Gastrocnemius medialis (tissue), 4 donors: ENCODE measurements at regions not wholly inside any gene's neighbourhood (a gene's known extent, or its start where the extent isn't known, plus 50 kb on each side); places are given as distances from the start of the nearest gene placed in this dataset.
"Not testable (repeated sequence)": the region's sequence is repeated elsewhere in the genome, so short reads cannot be mapped to it uniquely, and the experiment has no call there.

Experiments
- ATAC-seq, 2 donors: fragments of 150-250 bp; one replicate each; pipeline ENCODE4 v1.9.1; 2016
- DNase-seq, 2 donors: peaks; one replicate each; pipeline ENCODE4 v3.0.0-alpha.2; 2019
- H3K27ac ChIP-seq, 4 donors: fragments of 200-600 bp; sonication (generic); 1 replicate in 1 of 4; 2 replicates in 3 of 4; pipeline ENCODE4 v1.5.1; 2016 to 2018; ENCODE audit warnings: mild to moderate bottlenecking in 2 of 4, moderate library complexity in 1 of 4
- H3K27me3 ChIP-seq, 3 donors: fragments of 200-600 bp; sonication (generic) in 2 of 3; 1 replicate in 1 of 3; 2 replicates in 2 of 3; pipeline versions ENCODE4 v1.5.1 to v1.6.0; 2016 to 2019; ENCODE audit warnings: mild to moderate bottlenecking in 1 of 3, moderate library complexity in 1 of 3
- H3K36me3 ChIP-seq, 2 donors: fragments of 200-600 bp; sonication (generic) in 1 of 2; one replicate each; pipeline ENCODE4 v1.5.1; 2017 to 2018
- H3K4me1 ChIP-seq, 2 donors: fragments of 200-600 bp; sonication (generic) in 1 of 2; one replicate each; pipeline ENCODE4 v1.5.1; 2016 to 2017; ENCODE audit warnings: mild to moderate bottlenecking in 2 of 2
- H3K4me3 ChIP-seq, 4 donors: fragments of 200-600 bp; sonication (generic) in 3 of 4; 1 replicate in 1 of 4; 2 replicates in 3 of 4; pipeline ENCODE4 v1.5.1; 2016 to 2019; ENCODE audit warnings: mild to moderate bottlenecking in 2 of 4
- H3K9me3 ChIP-seq, 3 donors: fragments of 200-600 bp; sonication (generic) in 2 of 3; 1 replicate in 1 of 3; 2 replicates in 2 of 3; pipeline ENCODE4 v1.5.1; 2016 to 2019
- POLR2A ChIP-seq, 2 donors: fragments of 450-650 bp; IDR thresholded peaks; one replicate each; pipeline ENCODE4 v1.6.1; 2017; ENCODE audit warnings: antibody characterized with exemption in 2 of 2, mild to moderate bottlenecking in 2 of 2, moderate library complexity in 2 of 2
- in situ Hi-C, 4 donors: fragments of 200-750 bp; cut with MboI; loops; one replicate each; pipeline versions ENCODE4 v1.15.0 to v1.8.0; 2017; ENCODE audit warnings: low sequenced_read_pairs in 4 of 4
- intact Hi-C: fragments of 100-400 bp; cut with DNase I; formaldehyde crosslinking; loops from one replicate; pipeline ENCODE4 v1.15.1; 2023; ENCODE audit warnings: low total_unique reads
- TF ChIP-seq, protein P1 (sequence below), 5 experiments: fragments of 450-650 bp in 3 of 5; fragments of 200-600 bp in 2 of 5; sonication (generic) in 2 of 5; IDR thresholded peaks in 4 of 5; conservative IDR thresholded peaks in 1 of 5; 1 replicate in 4 of 5; 2 replicates in 1 of 5; pipeline ENCODE4 v1.5.1; 2016 to 2019; ENCODE audit warnings: antibody characterized with exemption in 5 of 5, mild to moderate bottlenecking in 3 of 5, moderate library complexity in 3 of 5

DNA sequence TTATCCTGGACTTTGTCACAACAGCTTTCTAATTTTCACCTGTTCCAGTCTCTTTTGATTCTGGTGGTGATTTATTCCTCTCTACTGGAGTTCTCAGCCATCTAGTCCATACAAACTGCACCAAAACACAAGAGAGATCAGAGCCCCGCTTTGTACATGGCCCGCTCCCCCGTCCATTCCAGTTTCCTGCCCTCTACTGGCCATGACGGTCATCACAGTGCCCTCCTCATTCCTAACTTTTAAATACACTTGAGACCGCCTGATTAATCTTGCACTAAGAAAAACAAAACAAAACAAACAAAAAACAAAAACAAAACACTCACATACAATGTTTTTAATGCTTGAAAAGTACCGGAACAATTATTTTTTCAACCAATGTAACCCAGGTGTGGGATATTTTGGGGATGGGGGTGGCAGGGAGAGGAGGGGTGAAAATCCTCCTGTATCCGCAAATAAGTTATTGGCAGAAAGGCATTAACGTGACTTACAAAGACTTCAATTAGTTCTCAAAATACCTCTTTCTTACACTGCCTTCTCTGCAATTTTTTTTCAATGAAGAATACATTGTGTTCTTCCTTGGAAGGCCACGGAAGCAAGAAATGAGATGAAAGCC, 84.8 kb upstream of the PAM start:
- Histone ChIP-seq H3K36me3 (no peaks in the 10 kb centered on the region), H3K27me3 (peaks cover 0 to 4% (median 0%) of the 10 kb centered on the region in 3 donors), H3K4me1 (no peaks in the 10 kb centered on the region), H3K27ac (no peak overlapping the region), H3K4me3 (no peak overlapping the region), H3K9me3 (no peaks in the 10 kb centered on the region)
- DNase-seq: no peak
- in situ Hi-C loops (no loop called here), intact Hi-C loops (no loop called here)
- ATAC-seq: no peak
- no peak for TF ChIP-seq POLR2A (IDR thresholded peaks at IDR 0.05)
- TF ChIP-seq, protein P1, sequence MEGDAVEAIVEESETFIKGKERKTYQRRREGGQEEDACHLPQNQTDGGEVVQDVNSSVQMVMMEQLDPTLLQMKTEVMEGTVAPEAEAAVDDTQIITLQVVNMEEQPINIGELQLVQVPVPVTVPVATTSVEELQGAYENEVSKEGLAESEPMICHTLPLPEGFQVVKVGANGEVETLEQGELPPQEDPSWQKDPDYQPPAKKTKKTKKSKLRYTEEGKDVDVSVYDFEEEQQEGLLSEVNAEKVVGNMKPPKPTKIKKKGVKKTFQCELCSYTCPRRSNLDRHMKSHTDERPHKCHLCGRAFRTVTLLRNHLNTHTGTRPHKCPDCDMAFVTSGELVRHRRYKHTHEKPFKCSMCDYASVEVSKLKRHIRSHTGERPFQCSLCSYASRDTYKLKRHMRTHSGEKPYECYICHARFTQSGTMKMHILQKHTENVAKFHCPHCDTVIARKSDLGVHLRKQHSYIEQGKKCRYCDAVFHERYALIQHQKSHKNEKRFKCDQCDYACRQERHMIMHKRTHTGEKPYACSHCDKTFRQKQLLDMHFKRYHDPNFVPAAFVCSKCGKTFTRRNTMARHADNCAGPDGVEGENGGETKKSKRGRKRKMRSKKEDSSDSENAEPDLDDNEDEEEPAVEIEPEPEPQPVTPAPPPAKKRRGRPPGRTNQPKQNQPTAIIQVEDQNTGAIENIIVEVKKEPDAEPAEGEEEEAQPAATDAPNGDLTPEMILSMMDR (IDR thresholded peaks at IDR 0.05 in 4 of 5, conservative IDR thresholded peaks at IDR 0.05 in 1 of 5): peak in 1 of 5 experiments; percentile 18

DNA sequence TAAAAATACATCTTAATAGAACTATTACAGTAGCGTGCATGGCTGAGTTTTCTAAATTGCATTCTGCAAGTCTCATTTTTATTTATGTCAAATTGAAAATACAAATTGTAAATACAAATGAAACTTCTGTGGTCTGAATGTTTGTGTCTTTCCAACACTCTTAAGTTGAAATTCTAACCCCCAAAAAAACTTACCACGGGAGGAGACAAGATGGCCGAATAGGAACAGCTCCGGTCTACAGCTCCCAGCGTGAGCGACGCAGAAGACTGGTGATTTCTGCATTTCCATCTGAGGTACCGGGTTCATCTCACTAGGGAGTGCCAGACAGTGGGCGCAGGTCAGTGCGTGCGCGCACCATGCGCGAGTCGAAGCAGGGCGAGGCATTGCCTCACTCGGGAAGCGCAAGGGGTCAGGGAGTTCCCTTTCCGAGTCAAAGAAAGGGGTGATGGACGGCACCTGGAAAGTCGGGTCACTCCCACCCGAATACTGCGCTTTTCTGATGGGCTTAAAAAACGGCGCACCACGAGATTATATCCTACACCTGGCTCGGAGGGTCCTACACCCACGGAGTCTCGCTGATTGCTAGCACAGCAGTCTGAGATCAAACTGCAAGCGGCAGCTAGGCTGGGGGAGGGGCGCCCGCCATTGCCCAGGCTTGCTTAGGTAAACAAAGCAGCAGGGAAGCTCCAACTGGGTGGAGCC, 83.9 kb upstream of the PAM start:
- H3K4me1 ChIP-seq, ATAC-seq, DNase-seq, H3K4me3 ChIP-seq, intact Hi-C loops, in situ Hi-C loops, H3K36me3 ChIP-seq, H3K27ac ChIP-seq, H3K27me3 ChIP-seq, H3K9me3 ChIP-seq: not testable (repeated sequence)

DNA sequence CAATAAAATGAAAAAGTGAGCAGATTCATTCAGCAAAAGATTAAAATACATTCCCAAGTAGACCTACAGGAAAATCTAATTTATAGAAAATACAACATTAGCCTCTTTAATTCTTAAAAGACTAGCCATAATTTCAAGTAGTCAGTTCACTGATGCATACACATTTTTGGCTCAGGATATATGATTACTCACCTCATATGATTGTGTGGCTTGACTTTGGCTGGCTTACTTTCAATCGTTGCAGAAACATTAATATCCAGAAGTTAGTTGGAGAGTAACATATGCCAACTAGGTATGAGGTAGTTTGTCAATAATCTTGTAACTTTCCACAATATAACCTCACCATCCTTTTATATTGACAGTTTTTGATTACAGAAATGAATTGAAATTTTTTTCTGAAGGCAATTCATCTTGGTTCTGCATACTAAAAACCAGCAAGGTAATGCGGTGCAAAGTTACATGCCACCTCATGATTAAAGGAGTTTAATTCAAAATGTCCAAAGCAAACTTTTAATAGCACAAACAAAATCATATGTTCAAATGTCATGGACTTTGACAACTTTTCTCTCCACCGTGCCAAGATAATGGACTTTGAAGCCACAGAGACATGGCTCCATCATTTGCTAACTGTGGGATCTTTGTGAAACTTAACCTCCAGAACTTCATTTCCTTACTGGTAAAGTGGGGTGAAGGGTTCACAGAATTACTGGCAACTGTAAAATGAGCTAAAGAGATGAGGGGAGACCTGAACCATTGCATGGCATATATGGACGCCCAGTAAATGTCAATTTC, 76.6 kb upstream of the PAM start:
- intact Hi-C loops: no loop called here
- no peak for DNase-seq
- in situ Hi-C loops: loop anchor here in 3 of 4 donors (25.0 kb wide), 2 partner anchors 359 to 459 kb away; no protein-coding TSS in a partner anchor
- H3K27ac ChIP-seq: no peak overlapping the region
- no peak for ATAC-seq
- H3K27me3 ChIP-seq: no peaks in the 10 kb centered on the region
- H3K4me1 ChIP-seq: no peaks in the 10 kb centered on the region
- TF ChIP-seq, protein P1 (IDR thresholded peaks at IDR 0.05 in 4 of 5, conservative IDR thresholded peaks at IDR 0.05 in 1 of 5): no peak
- TF ChIP-seq POLR2A (IDR thresholded peaks at IDR 0.05): no peak
- no peak overlapping the region for H3K4me3 ChIP-seq
- H3K9me3 ChIP-seq: no peaks in the 10 kb centered on the region
- no peaks in the 10 kb centered on the region for H3K36me3 ChIP-seq

DNA sequence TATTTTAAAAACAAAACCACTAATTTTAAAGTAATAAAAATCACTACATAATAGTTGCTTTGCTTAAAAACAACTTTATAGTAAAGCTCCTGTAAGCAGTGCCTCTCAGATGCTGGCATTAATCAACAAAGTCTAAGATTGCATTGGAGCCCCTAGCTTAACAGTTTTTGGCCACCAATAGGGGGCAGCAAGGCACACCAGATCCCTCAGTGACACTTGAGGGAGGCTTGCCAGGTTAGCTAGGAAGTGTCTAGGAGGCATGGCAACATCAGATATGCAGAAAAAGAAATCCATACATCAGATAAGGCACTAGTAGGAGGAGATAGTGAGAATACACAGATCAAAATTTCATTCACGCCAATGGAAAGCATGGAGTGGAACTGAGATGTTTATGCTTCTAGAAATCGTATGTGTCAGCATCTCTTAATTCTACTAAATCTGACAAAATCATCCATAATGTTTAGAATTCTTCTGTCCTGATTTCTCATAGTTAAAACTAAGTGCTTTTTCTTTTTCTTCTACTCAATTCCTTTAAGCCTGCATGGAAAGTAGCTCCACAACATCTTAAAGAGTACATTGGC, 73.6 kb upstream of the PAM start:
- intact Hi-C loops: loop anchor here (10.0 kb wide), 1 partner anchor 97 kb away; no protein-coding TSS in a partner anchor
- Histone ChIP-seq H3K27ac (no peak overlapping the region), H3K4me3 (no peak overlapping the region), H3K36me3 (no peaks in the 10 kb centered on the region), H3K9me3 (no peaks in the 10 kb centered on the region), H3K4me1 (no peaks in the 10 kb centered on the region), H3K27me3 (no peaks in the 10 kb centered on the region)
- DNase-seq (peak; percentile 44 to 62), ATAC-seq (peak; percentile 86 to 88)
- TF ChIP-seq POLR2A (IDR thresholded peaks at IDR 0.05): no peak
- TF ChIP-seq, protein P1 (IDR thresholded peaks at IDR 0.05 in 4 of 5, conservative IDR thresholded peaks at IDR 0.05 in 1 of 5): peak; percentile 54 to 79 (median 73)
- in situ Hi-C loops: loop anchor here in 3 of 4 donors (10.0 to 25.0 kb wide), 3 partner anchors 356 to 456 kb away; no protein-coding TSS in a partner anchor
